Mesendoderm (in vitro differentiated cells): ENCODE measurements at regions not wholly inside any gene's neighbourhood (a gene's known extent, or its start where the extent isn't known, plus 50 kb on each side); places are given as distances from the start of the nearest gene placed in this dataset.

ENCODE experiments used
- DNase-seq: peaks from one replicate; pipeline ENCODE4 v3.0.0; 2013
- H2AK5ac ChIP-seq: 2 replicates; pipeline ENCODE4 v1.6.1; 2013; ENCODE audit warnings: low read length, inconsistent platforms
- H2BK120ac ChIP-seq: 2 replicates; pipeline ENCODE4 v1.6.1; 2013; ENCODE audit warnings: low read depth, mild to moderate bottlenecking, low read length, moderate library complexity, mixed read lengths
- H2BK15ac ChIP-seq: replicated peaks from 2 replicates; pipeline ENCODE4 v1.6.1; 2013; ENCODE audit warnings: low read depth, mild to moderate bottlenecking, moderate library complexity
- H2BK5ac ChIP-seq: 2 replicates; pipeline ENCODE4 v1.6.1; 2013; ENCODE audit warnings: low read length, inconsistent platforms
- H3K18ac ChIP-seq: 2 replicates; pipeline ENCODE4 v1.6.1; 2013; ENCODE audit warnings: mild to moderate bottlenecking, low read length, mixed read lengths
- H3K23ac ChIP-seq: one replicate; pipeline ENCODE4 v1.6.1; 2013; ENCODE audit warnings: low read length
- H3K27ac ChIP-seq: 2 replicates; pipeline ENCODE4 v1.5.1; 2013; ENCODE audit warnings: low read depth, mild to moderate bottlenecking, inconsistent platforms, low read length, moderate library complexity
- H3K27me3 ChIP-seq: 2 replicates; pipeline ENCODE4 v1.6.1; 2013; ENCODE audit warnings: low read length, control low read depth, mild to moderate bottlenecking, inconsistent platforms; ENCODE audit not compliant: insufficient read depth, poor library complexity
- H3K36me3 ChIP-seq: 2 replicates; pipeline ENCODE4 v1.6.1; 2013; ENCODE audit warnings: low read length, inconsistent platforms; ENCODE audit not compliant: control insufficient read depth, insufficient read depth
- H3K4ac ChIP-seq: one replicate; pipeline ENCODE4 v1.6.1; 2013; ENCODE audit warnings: low read depth, mild to moderate bottlenecking, low read length, moderate library complexity
- H3K4me1 ChIP-seq: 2 replicates; pipeline ENCODE4 v1.6.1; 2013; ENCODE audit warnings: low read depth, low read length, inconsistent platforms; ENCODE audit not compliant: control insufficient read depth
- H3K4me2 ChIP-seq: 2 replicates; pipeline ENCODE4 v1.6.1; 2013; ENCODE audit warnings: low read length
- H3K4me3 ChIP-seq: 2 replicates; pipeline ENCODE4 v1.5.1; 2013; ENCODE audit warnings: mild to moderate bottlenecking, low read length
- H3K56ac ChIP-seq: one replicate; pipeline ENCODE4 v1.6.1; 2013; ENCODE audit warnings: low read length
- H3K79me1 ChIP-seq: 2 replicates; pipeline ENCODE4 v1.6.1; 2013; ENCODE audit warnings: low read length, inconsistent platforms
- H3K79me2 ChIP-seq: 2 replicates; pipeline ENCODE4 v1.6.1; 2013; ENCODE audit warnings: mild to moderate bottlenecking, low read length; ENCODE audit not compliant: control insufficient read depth, insufficient read depth
- H3K9ac ChIP-seq: 2 replicates; pipeline ENCODE4 v1.6.1; 2013; ENCODE audit warnings: low read length, inconsistent platforms
- H4K5ac ChIP-seq: one replicate; pipeline ENCODE4 v1.6.1; 2013; ENCODE audit warnings: low read length
- H4K8ac ChIP-seq: one replicate; pipeline ENCODE4 v1.6.1; 2013; ENCODE audit warnings: low read depth, mild to moderate bottlenecking, control low read depth, low read length, moderate library complexity
- WGBS: extraction: QIAGEN DNeasy Blood & Tissue Kit; methylation state at CpG from one replicate; pipeline ENCODE4 v1.1.7; 2013; ENCODE audit warnings: low lambda C conversion rate, missing lambda C conversion rate; ENCODE audit not compliant: insufficient coverage; ENCODE audit errors: extremely low coverage; 5-methylcytosine and 5-hydroxymethylcytosine counted together

DNA sequence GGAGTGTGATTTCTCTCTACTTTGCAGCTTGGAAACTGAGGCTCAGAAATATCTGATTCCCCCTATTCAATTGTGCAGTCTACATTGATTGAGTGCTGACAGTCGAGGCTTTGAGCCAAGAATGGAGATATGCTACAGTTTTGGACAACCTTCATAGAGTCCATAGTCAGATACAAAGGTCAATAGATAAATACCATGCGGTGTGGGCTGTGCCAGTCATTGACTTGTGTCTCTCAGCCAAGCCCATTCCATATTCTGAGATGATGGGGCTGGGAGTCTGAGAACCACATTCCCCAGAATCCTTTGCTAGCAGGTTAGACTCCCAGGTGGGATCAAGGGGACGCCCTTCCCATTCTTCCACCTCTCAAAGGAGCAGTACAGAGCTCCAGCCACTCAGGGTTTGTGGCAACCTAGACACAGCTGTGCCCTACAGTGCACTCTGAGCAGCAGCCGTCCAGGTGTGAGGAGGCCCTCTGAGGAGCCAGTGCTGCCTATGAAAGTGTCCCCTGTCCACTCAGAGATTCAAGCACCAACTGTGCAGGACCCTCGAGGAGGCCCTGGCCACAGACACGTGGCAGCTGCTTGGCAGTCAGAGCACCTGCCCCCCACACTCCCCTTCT is 348.3 kb downstream of the CYRIA start:
- no peak overlapping the region for H3K4me2 ChIP-seq
- H3K4ac ChIP-seq: no peak overlapping the region
- no peak overlapping the region for H2BK5ac ChIP-seq
- H3K36me3 ChIP-seq: no peaks in the 10 kb centered on the region
- no CpG with 5 or more reads among the region's 6 CpGs for WGBS
- no peak overlapping the region for H2AK5ac ChIP-seq
- H3K23ac ChIP-seq: no peak overlapping the region
- no peaks in the 10 kb centered on the region for H3K79me1 ChIP-seq
- no peaks in the 10 kb centered on the region for H3K79me2 ChIP-seq
- peaks cover 3% of the 10 kb centered on the region for H3K4me1 ChIP-seq
- H3K27me3 ChIP-seq: no peaks in the 10 kb centered on the region
- no peak overlapping the region for H4K8ac ChIP-seq
- no peak overlapping the region for H3K9ac ChIP-seq
- no peak overlapping the region for H3K18ac ChIP-seq
- no peak overlapping the region for H3K4me3 ChIP-seq
- no peak overlapping the region for H4K5ac ChIP-seq
- H3K56ac ChIP-seq: no peak overlapping the region
- H2BK15ac ChIP-seq: no peak overlapping the region
- H2BK120ac ChIP-seq: no peak overlapping the region
- H3K27ac ChIP-seq: no peak overlapping the region
- DNase-seq: no peak

DNA sequence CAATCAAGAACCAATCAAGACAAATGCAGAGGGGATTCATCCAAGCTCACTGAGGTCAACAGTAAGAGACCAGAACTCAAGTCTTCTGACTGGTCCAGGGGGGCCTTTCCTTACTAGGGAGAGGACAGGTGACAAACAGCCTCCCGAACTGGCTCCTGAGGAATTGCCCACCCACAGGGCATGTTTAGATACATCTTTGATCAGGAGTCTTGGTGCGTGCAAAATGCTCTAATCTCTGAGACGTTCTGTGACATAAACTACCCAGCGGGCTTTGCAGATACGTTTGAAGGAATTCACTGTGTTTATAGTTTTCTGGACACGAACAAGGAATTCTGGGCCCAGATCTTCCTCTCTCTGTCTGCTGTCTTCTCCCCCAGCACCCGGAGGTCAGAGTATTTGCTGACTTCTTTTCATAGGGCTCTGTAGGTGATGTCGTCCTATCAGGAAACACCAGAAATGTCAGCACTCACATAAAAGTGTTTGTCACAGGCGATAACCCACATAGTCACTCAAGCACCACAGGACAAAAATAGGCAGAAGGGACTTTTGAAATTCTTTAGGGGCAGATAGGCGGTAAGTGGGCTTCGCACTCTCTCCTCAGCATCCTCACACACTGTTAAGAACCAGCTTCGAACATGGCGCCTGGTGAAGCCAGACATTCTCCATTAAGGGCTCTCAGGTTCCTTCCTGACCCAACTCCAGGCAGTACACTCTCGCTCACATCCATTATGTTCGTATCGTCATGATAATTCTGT is 349.0 kb downstream of the CYRIA start:
- H3K23ac ChIP-seq: no peak overlapping the region
- H2BK15ac ChIP-seq: no peak overlapping the region
- H3K79me1 ChIP-seq: no peaks in the 10 kb centered on the region
- no peak overlapping the region for H2BK120ac ChIP-seq
- no peaks in the 10 kb centered on the region for H3K27me3 ChIP-seq
- H3K4me2 ChIP-seq: no peak overlapping the region
- no peaks in the 10 kb centered on the region for H3K36me3 ChIP-seq
- H3K4me3 ChIP-seq: no peak overlapping the region
- no peak overlapping the region for H3K4ac ChIP-seq
- peaks cover 3% of the 10 kb centered on the region for H3K4me1 ChIP-seq
- no peak overlapping the region for H3K27ac ChIP-seq
- H3K79me2 ChIP-seq: no peaks in the 10 kb centered on the region
- no peak overlapping the region for H3K9ac ChIP-seq
- DNase-seq: no peak
- H3K56ac ChIP-seq: no peak overlapping the region
- H3K18ac ChIP-seq: no peak overlapping the region
- no CpG with 5 or more reads among the region's 16 CpGs for WGBS
- H2AK5ac ChIP-seq: no peak overlapping the region
- H4K5ac ChIP-seq: no peak overlapping the region
- no peak overlapping the region for H2BK5ac ChIP-seq
- no peak overlapping the region for H4K8ac ChIP-seq

DNA sequence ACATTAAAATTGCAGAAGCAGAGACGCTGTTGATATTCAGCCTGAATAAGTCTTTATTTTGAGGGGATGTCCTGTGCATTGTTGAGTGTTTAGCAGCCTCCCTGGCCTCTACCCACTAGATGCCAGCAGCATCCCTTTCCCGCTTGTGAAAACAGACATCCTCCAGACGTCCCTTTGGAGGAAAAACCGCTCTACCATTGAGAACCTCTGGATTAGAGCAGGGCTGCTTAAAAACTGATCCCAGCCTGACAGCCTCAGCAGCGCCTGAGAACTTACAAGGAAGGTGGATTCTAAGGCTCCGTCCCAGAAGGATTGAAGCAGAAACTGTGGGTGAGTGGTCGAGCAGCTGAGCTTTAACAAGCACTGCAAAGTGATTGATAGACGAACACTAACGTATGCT is 349.7 kb downstream of the CYRIA start:
- H3K18ac ChIP-seq: no peak overlapping the region
- no peak overlapping the region for H3K56ac ChIP-seq
- H2BK120ac ChIP-seq: no peak overlapping the region
- H2BK15ac ChIP-seq: no peak overlapping the region
- H3K27ac ChIP-seq: no peak overlapping the region
- no peak overlapping the region for H2BK5ac ChIP-seq
- no peak overlapping the region for H2AK5ac ChIP-seq
- H3K9ac ChIP-seq: no peak overlapping the region
- DNase-seq: no peak
- no peak overlapping the region for H3K4me3 ChIP-seq
- no peak overlapping the region for H3K4me2 ChIP-seq
- WGBS: no CpG with 5 or more reads among the region's 9 CpGs
- H3K36me3 ChIP-seq: no peaks in the 10 kb centered on the region
- no peak overlapping the region for H4K5ac ChIP-seq
- no peak overlapping the region for H3K4ac ChIP-seq
- H3K27me3 ChIP-seq: no peaks in the 10 kb centered on the region
- no peak overlapping the region for H4K8ac ChIP-seq
- peaks cover 3% of the 10 kb centered on the region for H3K4me1 ChIP-seq
- no peaks in the 10 kb centered on the region for H3K79me1 ChIP-seq
- no peak overlapping the region for H3K23ac ChIP-seq
- H3K79me2 ChIP-seq: no peaks in the 10 kb centered on the region

DNA sequence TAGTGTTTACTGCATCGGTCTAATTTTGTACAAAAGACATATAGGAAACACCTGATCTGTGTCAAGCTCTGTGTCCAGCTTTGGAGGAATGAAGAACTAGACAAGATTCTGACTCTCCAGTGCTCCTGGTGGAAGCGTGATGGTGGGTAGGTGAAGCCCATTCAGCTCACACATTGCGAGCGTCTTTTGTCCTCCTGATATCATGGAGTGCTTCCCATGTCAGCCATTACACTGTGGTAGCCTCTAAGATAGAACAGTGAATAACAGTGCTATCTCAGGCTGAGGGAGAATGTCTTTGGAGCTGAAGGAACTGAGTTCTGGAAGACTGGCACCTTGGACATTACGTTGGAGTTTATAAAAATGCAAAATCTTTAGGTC is 350.2 kb downstream of the CYRIA start:
- Histone ChIP-seq H3K4me1 (peaks cover 3% of the 10 kb centered on the region), H3K56ac (no peak overlapping the region), H3K4me3 (no peak overlapping the region), H3K27me3 (no peaks in the 10 kb centered on the region), H2AK5ac (no peak overlapping the region), H3K79me2 (no peaks in the 10 kb centered on the region), H2BK5ac (no peak overlapping the region), H3K4ac (no peak overlapping the region), H3K18ac (no peak overlapping the region), H3K9ac (no peak overlapping the region), H2BK15ac (no peak overlapping the region), H4K5ac (no peak overlapping the region), H3K79me1 (no peaks in the 10 kb centered on the region), H3K4me2 (no peak overlapping the region), H4K8ac (no peak overlapping the region), H3K27ac (no peak overlapping the region), H2BK120ac (no peak overlapping the region), H3K36me3 (no peaks in the 10 kb centered on the region), H3K23ac (no peak overlapping the region)
- DNase-seq: no peak
- WGBS: no CpG with 5 or more reads among the region's 5 CpGs

DNA sequence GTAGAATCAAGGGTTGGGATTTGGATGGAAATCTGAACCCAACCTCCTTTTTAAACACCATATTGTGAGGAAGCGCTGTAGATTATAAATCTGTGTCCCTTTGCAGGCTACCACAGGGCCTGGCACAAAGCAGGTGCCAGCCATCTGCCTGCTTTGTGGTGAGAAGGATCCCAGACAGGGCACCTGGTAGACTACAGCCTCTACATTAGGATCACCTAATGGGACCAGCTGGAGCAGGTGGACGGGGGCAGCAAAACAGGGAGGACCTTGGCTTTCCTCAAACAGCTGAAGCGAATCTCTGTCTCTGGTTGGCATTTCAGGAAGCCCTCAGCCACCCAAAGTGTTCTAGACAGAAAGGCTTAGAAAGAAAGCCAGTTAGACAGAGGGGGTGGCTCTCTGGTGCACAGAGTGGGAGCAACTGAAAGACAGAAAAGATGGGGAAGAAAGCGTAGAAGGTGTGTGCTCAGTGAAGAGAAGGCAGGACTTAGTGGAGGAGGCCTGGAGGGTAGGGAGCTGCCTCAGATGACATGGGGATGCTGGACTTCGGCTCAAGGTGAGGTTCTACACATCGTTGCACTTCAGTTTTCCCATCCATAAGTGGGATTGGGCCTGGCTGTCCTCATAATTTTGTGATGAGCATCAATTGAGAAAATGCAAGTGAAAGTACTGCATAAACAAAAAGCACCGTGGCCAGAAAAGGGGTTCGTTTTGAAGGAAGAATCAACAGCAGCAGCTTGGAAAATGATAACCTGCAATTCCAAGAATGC is 350.8 kb downstream of the CYRIA start:
- no peaks in the 10 kb centered on the region for H3K79me1 ChIP-seq
- no peak overlapping the region for H4K8ac ChIP-seq
- no peak overlapping the region for H3K27ac ChIP-seq
- H3K36me3 ChIP-seq: no peaks in the 10 kb centered on the region
- peaks cover 3% of the 10 kb centered on the region for H3K4me1 ChIP-seq
- H2BK120ac ChIP-seq: no peak overlapping the region
- no peaks in the 10 kb centered on the region for H3K27me3 ChIP-seq
- no peak overlapping the region for H3K56ac ChIP-seq
- no peak overlapping the region for H3K4me2 ChIP-seq
- no CpG with 5 or more reads among the region's 8 CpGs for WGBS
- no peak for DNase-seq
- no peak overlapping the region for H3K4me3 ChIP-seq
- H3K4ac ChIP-seq: no peak overlapping the region
- H3K9ac ChIP-seq: no peak overlapping the region
- H3K79me2 ChIP-seq: no peaks in the 10 kb centered on the region
- H3K23ac ChIP-seq: no peak overlapping the region
- H2AK5ac ChIP-seq: no peak overlapping the region
- no peak overlapping the region for H2BK5ac ChIP-seq
- H3K18ac ChIP-seq: no peak overlapping the region
- no peak overlapping the region for H4K5ac ChIP-seq
- no peak overlapping the region for H2BK15ac ChIP-seq
